ENCODE measurements at regions not wholly inside any gene's neighbourhood (a gene's known extent, or its start where the extent isn't known, plus 50 kb on each side); places are given as distances from the start of the nearest gene placed in this dataset.

GRCh38 chr5:155529362-155529761 lies 515.8 kb downstream of the KIF4B start:
- H3K4me3 ChIP-seq: no peak overlapping the region
- TF ChIP-seq CTCF (IDR thresholded peaks at IDR 0.05): no peak
- H3K4me1 ChIP-seq (ENCODE audit: low read depth): no peaks in the 10 kb centered on the region
- DNase-seq (no peak), ATAC-seq (no peak)
- H3K9me3 ChIP-seq: no peaks in the 10 kb centered on the region
- intact Hi-C loops (cut with DNase I, micrococcal nuclease): no loop called here
- H3K36me3 ChIP-seq (ENCODE audit: low read depth): no peaks in the 10 kb centered on the region

- Histone ChIP-seq H3K36me3 (ENCODE audit: low read depth) (no peaks in the 10 kb centered on the region), H3K9me3 (no peaks in the 10 kb centered on the region), H3K4me3 (no peak overlapping the region), H3K4me1 (ENCODE audit: low read depth) (no peaks in the 10 kb centered on the region)
- intact Hi-C loops (cut with DNase I, micrococcal nuclease): no loop called here
- DNase-seq (no peak), ATAC-seq (no peak)
- no peak for TF ChIP-seq CTCF (IDR thresholded peaks at IDR 0.05)
Measured at GRCh38 chr5:155530046-155530445, 516.5 kb downstream of the KIF4B start.

GRCh38 chr5:155532621-155533311 lies 519.2 kb downstream of the KIF4B start:
- no peak for TF ChIP-seq CTCF (IDR thresholded peaks at IDR 0.05)
- intact Hi-C loops (cut with DNase I, micrococcal nuclease): no loop called here
- H3K9me3 ChIP-seq: no peaks in the 10 kb centered on the region
- no peak for DNase-seq
- no peaks in the 10 kb centered on the region for H3K4me1 ChIP-seq (ENCODE audit: low read depth)
- no peak overlapping the region for H3K4me3 ChIP-seq
- ATAC-seq: no peak
- no peaks in the 10 kb centered on the region for H3K36me3 ChIP-seq (ENCODE audit: low read depth)

GRCh38 chr5:155540000-155540595 lies 526.5 kb downstream of the KIF4B start:
- ATAC-seq: no peak
- Histone ChIP-seq H3K4me1 (ENCODE audit: low read depth) (no peaks in the 10 kb centered on the region), H3K4me3 (no peak overlapping the region), H3K9me3 (no peaks in the 10 kb centered on the region), H3K36me3 (ENCODE audit: low read depth) (no peaks in the 10 kb centered on the region)
- no peak for TF ChIP-seq CTCF (IDR thresholded peaks at IDR 0.05)
- intact Hi-C loops (cut with DNase I, micrococcal nuclease): no loop called here
- no peak for DNase-seq

- ATAC-seq (no peak), DNase-seq (no peak)
- TF ChIP-seq CTCF (IDR thresholded peaks at IDR 0.05): no peak
- no peaks in the 10 kb centered on the region for H3K36me3 ChIP-seq (ENCODE audit: low read depth)
- intact Hi-C loops (cut with DNase I, micrococcal nuclease): no loop called here
- H3K4me1 ChIP-seq (ENCODE audit: low read depth): no peaks in the 10 kb centered on the region
- H3K9me3 ChIP-seq: no peaks in the 10 kb centered on the region
- H3K4me3 ChIP-seq: no peak overlapping the region
Measured at GRCh38 chr5:155546075-155546474, 532.5 kb downstream of the KIF4B start.

Measured in mucosa of descending colon (tissue), 3 donors.